ENCODE measurements at regions not wholly inside any gene's neighbourhood (a gene's known extent, or its start where the extent isn't known, plus 50 kb on each side); places are given as distances from the start of the nearest gene placed in this dataset.
"Not testable (repeated sequence)": the region's sequence is repeated elsewhere in the genome, so short reads cannot be mapped to it uniquely, and the experiment has no call there.

- ChIA-PET POLR2A (no interaction called here), CTCF (no interaction called here)
These were observed 562.7 kb upstream of the SLC39A10 start for GRCh38 chr2:195094330-195094729.

GRCh38 chr2:195092341-195092740 lies 564.7 kb upstream of the SLC39A10 start:
- DNase-seq (no peak), ATAC-seq (ENCODE audit: low read depth) (no peak)
- intact Hi-C loops (cut with micrococcal nuclease) = no loop called here
- Histone ChIP-seq H3K79me2 (ENCODE audit: control insufficient read depth, insufficient read depth, low read length) (no peaks in the 10 kb centered on the region), H3K36me3 (replicated peaks in 1 of 2; ENCODE audit: control extremely low read depth in 1 of 2, control insufficient read depth in 1 of 2, extremely low read depth in 1 of 2, insufficient read depth in 2 of 2, low read length in 1 of 2) (no peaks in the 10 kb centered on the region), H4K20me1 (ENCODE audit: control insufficient read depth, insufficient read depth, low read length, poor library complexity, severe bottlenecking) (no peaks in the 10 kb centered on the region), H3K4me1 (ENCODE audit: control insufficient read depth in 2 of 2, insufficient read depth in 2 of 2, low read length in 2 of 2) (no peaks in the 10 kb centered on the region), H2AFZ (ENCODE audit: insufficient read depth, low read depth, low read length, poor library complexity, severe bottlenecking) (no peak overlapping the region), H3K27ac (ENCODE audit: low read length in 2 of 2) (no peak overlapping the region), H3K9me3 (ENCODE audit: control extremely low read depth in 1 of 3, control insufficient read depth in 2 of 3, insufficient read depth in 1 of 3, low read length in 2 of 3) (no peaks in the 10 kb centered on the region), H3K9ac (ENCODE audit: low read length) (no peak overlapping the region), H3K4me3 (ENCODE audit: control extremely low read depth in 1 of 5, extremely low read depth in 1 of 5, insufficient read depth in 1 of 5, low read depth in 2 of 5, low read length in 4 of 5) (no peak overlapping the region), H3K27me3 (replicated peaks in 1 of 4; ENCODE audit: control extremely low read depth in 1 of 4, control insufficient read depth in 3 of 4, insufficient read depth in 4 of 4, low read length in 3 of 4) (no peaks in the 10 kb centered on the region), H3K4me2 (replicated peaks; ENCODE audit: low read depth, low read length, poor library complexity, severe bottlenecking) (no peak overlapping the region)
- no peak overlapping the region for H3K27ac Mint-ChIP-seq
- H3K4me1 Mint-ChIP-seq = no peaks in the 10 kb centered on the region
- H3K4me3 Mint-ChIP-seq = no peak overlapping the region
- POLR2A ChIA-PET = no interaction called here
- no peaks in the 10 kb centered on the region for H3K9me3 Mint-ChIP-seq (ENCODE audit: insufficient read depth)
- CTCF ChIA-PET = interaction anchor here (0.7 kb wide), 1 partner anchor 953 kb away, joined by 3 read pairs; no protein-coding TSS in a partner anchor
- TF ChIP-seq CTCF (IDR thresholded peaks at IDR 0.05) = no peak
- no peak for TF ChIP-seq EZH2 (IDR thresholded peaks at IDR 0.05; ENCODE audit: borderline replicate concordance, insufficient read depth, low read depth, low read length, poor library complexity, severe bottlenecking)
- H3K27me3 Mint-ChIP-seq = peaks cover 3% of the 10 kb centered on the region

More at GRCh38 chr2:195094330-195094729, 562.7 kb upstream of the SLC39A10 start:
- no peak overlapping the region for H3K4me3 ChIP-seq (ENCODE audit: control extremely low read depth in 1 of 5, extremely low read depth in 1 of 5, insufficient read depth in 1 of 5, low read depth in 2 of 5, low read length in 4 of 5)
- DNase-seq (no peak), ATAC-seq (ENCODE audit: low read depth) (no peak)
- no peaks in the 10 kb centered on the region for H3K79me2 ChIP-seq (ENCODE audit: control insufficient read depth, insufficient read depth, low read length)
- Mint-ChIP-seq H3K27ac (no peak overlapping the region), H3K9me3 (ENCODE audit: insufficient read depth) (no peaks in the 10 kb centered on the region), H3K27me3 (peaks cover 3% of the 10 kb centered on the region), H3K4me3 (no peak overlapping the region), H3K4me1 (no peaks in the 10 kb centered on the region)
- no peak overlapping the region for H3K9ac ChIP-seq (ENCODE audit: low read length)
- H3K27ac ChIP-seq (ENCODE audit: low read length in 2 of 2) = no peak overlapping the region
- intact Hi-C loops (cut with micrococcal nuclease) = no loop called here
- no peaks in the 10 kb centered on the region for H3K9me3 ChIP-seq (ENCODE audit: control extremely low read depth in 1 of 3, control insufficient read depth in 2 of 3, insufficient read depth in 1 of 3, low read length in 2 of 3)
- H3K36me3 ChIP-seq (replicated peaks in 1 of 2; ENCODE audit: control extremely low read depth in 1 of 2, control insufficient read depth in 1 of 2, extremely low read depth in 1 of 2, insufficient read depth in 2 of 2, low read length in 1 of 2) = no peaks in the 10 kb centered on the region
- H3K4me1 ChIP-seq (ENCODE audit: control insufficient read depth in 2 of 2, insufficient read depth in 2 of 2, low read length in 2 of 2) = no peaks in the 10 kb centered on the region
- 20% methylated on average over 1 of the region's 2 CpGs for WGBS (ENCODE audit: insufficient coverage)
- no peaks in the 10 kb centered on the region for H3K27me3 ChIP-seq (replicated peaks in 1 of 4; ENCODE audit: control extremely low read depth in 1 of 4, control insufficient read depth in 3 of 4, insufficient read depth in 4 of 4, low read length in 3 of 4)
- TF ChIP-seq EZH2 (IDR thresholded peaks at IDR 0.05; ENCODE audit: borderline replicate concordance, insufficient read depth, low read depth, low read length, poor library complexity, severe bottlenecking) (no peak), CTCF (IDR thresholded peaks at IDR 0.05) (no peak)
- no peaks in the 10 kb centered on the region for H4K20me1 ChIP-seq (ENCODE audit: control insufficient read depth, insufficient read depth, low read length, poor library complexity, severe bottlenecking)
- no peak overlapping the region for H2AFZ ChIP-seq (ENCODE audit: insufficient read depth, low read depth, low read length, poor library complexity, severe bottlenecking)
- no peak overlapping the region for H3K4me2 ChIP-seq (replicated peaks; ENCODE audit: low read depth, low read length, poor library complexity, severe bottlenecking)

GRCh38 chr2:195072806-195073205 lies 584.2 kb upstream of the SLC39A10 start:
- H3K4me2 ChIP-seq (replicated peaks; ENCODE audit: low read depth, low read length, poor library complexity, severe bottlenecking); H3K4me3 Mint-ChIP-seq; H3K9me3 Mint-ChIP-seq (ENCODE audit: insufficient read depth); intact Hi-C loops (cut with micrococcal nuclease); H3K27ac Mint-ChIP-seq; H3K4me1 Mint-ChIP-seq; H3K9me3 ChIP-seq (ENCODE audit: control extremely low read depth in 1 of 3, control insufficient read depth in 2 of 3, insufficient read depth in 1 of 3, low read length in 2 of 3); H3K27me3 ChIP-seq (replicated peaks in 1 of 4; ENCODE audit: control extremely low read depth in 1 of 4, control insufficient read depth in 3 of 4, insufficient read depth in 4 of 4, low read length in 3 of 4); H2AFZ ChIP-seq (ENCODE audit: insufficient read depth, low read depth, low read length, poor library complexity, severe bottlenecking); H3K36me3 ChIP-seq (replicated peaks in 1 of 2; ENCODE audit: control extremely low read depth in 1 of 2, control insufficient read depth in 1 of 2, extremely low read depth in 1 of 2, insufficient read depth in 2 of 2, low read length in 1 of 2); H3K9ac ChIP-seq (ENCODE audit: low read length); H3K4me1 ChIP-seq (ENCODE audit: control insufficient read depth in 2 of 2, insufficient read depth in 2 of 2, low read length in 2 of 2); H4K20me1 ChIP-seq (ENCODE audit: control insufficient read depth, insufficient read depth, low read length, poor library complexity, severe bottlenecking); H3K4me3 ChIP-seq (ENCODE audit: control extremely low read depth in 1 of 5, extremely low read depth in 1 of 5, insufficient read depth in 1 of 5, low read depth in 2 of 5, low read length in 4 of 5); DNase-seq; ATAC-seq (ENCODE audit: low read depth); H3K27ac ChIP-seq (ENCODE audit: low read length in 2 of 2); POLR2A ChIA-PET; H3K79me2 ChIP-seq (ENCODE audit: control insufficient read depth, insufficient read depth, low read length); CTCF ChIA-PET: not testable (repeated sequence)
- 80% methylated on average over 2 of the region's 13 CpGs for WGBS (ENCODE audit: insufficient coverage)
- H3K27me3 Mint-ChIP-seq = peaks cover 16% of the 10 kb centered on the region

Data from B cell (primary cell).